ENCODE measurements at regions not wholly inside any gene's neighbourhood (a gene's known extent, or its start where the extent isn't known, plus 50 kb on each side); places are given as distances from the start of the nearest gene placed in this dataset.
"Not testable (repeated sequence)": the region's sequence is repeated elsewhere in the genome, so short reads cannot be mapped to it uniquely, and the experiment has no call there.

GRCh38 chr3:182414586-182414985, 378.7 kb upstream of the ATP11B start:
- DNase-seq, result no peak

- no peak for DNase-seq
Measured at GRCh38 chr3:182420741-182421140, 372.6 kb upstream of the ATP11B start.

- DNase-seq, result no peak
Measured at GRCh38 chr3:182424006-182424405, 369.3 kb upstream of the ATP11B start.

DNA sequence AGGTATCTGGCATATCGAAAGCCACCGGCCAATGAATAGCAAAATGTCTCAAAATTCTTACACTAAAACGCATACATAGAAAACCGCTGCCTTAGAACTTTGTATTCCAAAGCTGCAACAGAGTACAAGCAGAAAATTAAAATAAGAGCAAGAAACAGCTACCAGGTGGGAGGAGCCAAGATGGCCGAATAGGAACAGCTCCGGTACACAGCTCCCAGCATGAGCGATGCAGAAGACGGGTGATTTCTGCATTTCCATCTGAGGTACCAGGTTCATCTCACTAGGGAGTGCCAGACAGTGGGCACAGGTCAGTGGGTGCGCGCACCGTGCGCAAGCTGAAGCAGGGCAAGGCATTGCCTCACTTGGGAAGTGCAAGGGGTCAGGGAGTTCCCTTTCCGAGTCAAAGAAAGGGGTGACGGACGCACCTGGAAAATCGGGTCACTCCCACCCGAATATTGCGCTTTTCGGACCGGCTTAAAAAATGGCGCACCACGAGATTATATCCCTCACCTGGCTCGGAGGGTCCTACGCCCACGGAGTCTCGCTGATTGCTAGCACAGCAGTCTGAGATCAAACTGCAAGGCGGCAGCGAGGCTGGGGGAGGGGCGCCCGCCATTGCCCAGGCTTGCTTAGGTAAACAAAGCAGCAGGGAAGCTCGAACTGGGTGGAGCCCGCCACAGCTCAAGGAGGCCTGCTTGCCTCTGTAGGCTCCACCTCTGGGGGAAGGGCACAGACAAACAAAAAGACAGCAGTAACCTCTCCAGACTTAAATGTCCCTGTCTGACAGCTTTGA, 367.2 kb upstream of the ATP11B start:
- not testable (repeated sequence) for DNase-seq

DNA sequence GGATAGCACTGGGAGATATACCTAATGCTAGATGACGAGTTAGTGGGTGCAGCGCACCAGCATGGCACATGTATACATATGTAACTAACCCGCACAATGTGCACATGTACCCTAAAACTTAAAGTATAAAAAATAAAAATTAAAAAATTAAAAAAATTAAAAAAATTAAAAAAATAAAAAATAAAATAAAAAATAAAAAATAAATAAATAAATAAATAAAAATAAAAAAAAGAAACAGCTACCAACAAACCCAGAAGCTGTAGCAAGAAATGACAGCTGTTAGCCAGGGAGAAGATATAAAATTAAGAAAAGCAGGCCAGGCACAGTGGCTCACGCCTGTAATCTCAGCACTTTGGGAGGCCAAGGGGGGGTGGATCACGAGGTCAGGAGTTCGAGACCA, 361.3 kb upstream of the ATP11B start:
- DNase-seq, result not testable (repeated sequence)

GRCh38 chr3:182435860-182436259, 357.4 kb upstream of the ATP11B start:
- no peak for DNase-seq

- no peak for DNase-seq
Measured at GRCh38 chr3:182436547-182436946, 356.8 kb upstream of the ATP11B start.

- no peak for DNase-seq
Measured at GRCh38 chr3:182438398-182438797, 354.9 kb upstream of the ATP11B start.

- no peak for DNase-seq
Measured at GRCh38 chr3:182440101-182440500, 353.2 kb upstream of the ATP11B start.

GRCh38 chr3:182445576-182445975, 347.7 kb upstream of the ATP11B start:
- DNase-seq, result no peak

DNA sequence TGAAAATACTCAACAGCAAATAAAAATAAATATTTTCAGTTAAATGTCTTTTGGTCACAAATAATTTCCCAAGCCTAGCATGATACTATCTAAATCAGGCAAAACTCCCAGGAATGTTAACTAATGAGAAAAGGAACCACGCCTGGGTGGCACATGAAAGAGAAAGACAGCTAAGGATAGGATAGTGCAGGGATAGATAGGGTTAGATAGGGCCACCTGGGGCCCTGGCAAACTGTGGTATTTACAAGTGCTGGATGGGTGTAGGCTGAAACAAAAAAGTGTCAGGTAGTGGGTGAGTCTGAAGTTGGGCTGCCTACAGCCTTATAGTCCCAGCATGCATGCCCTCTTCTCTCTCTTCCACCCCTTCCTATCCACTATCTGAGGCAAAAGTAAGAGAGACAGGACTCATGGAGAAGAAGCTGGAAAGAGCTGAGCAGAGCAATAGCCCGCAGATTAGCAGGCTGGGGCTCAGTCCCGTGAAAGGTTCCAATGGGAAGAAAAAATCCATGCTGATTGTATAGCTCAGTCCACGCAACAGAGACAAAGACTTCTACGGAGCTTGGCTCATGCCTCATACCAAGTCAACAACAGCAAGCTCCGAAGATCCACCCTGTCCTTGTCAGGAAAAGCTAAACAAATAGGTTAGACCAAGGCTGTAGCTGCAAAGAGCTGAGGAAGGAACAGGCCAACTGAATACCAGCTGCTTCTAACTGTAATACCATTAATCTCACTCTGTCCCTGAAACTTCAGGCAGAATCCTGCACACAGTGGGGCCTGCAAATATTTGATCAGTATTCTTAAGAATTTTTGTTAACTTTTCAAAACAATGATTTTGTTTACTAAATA, 342.1 kb upstream of the ATP11B start:
- DNase-seq, result no peak

- DNase-seq, result no peak
Measured at GRCh38 chr3:182451871-182452270, 341.4 kb upstream of the ATP11B start.

GRCh38 chr3:182455011-182455410, 338.3 kb upstream of the ATP11B start:
- no peak for DNase-seq

DNA sequence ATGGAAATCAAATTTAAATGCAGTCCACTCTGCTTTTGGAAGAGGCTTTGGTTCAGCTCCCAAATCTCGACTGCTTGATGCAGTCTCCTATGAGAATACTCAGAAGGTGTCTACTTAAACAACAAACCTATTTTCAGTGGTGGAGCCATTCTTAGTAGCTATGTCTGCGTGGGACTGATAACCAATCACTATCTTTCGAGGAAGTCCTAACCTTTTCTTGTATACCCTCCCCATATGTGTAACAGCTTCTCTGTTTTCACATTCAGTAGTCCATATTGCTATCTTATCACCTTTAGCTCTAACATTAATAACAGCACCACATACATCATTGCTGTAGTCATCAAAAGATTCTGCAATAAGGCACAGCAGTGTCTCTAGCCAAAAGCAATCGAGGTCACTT, 333.0 kb upstream of the ATP11B start:
- DNase-seq, result no peak

DNA sequence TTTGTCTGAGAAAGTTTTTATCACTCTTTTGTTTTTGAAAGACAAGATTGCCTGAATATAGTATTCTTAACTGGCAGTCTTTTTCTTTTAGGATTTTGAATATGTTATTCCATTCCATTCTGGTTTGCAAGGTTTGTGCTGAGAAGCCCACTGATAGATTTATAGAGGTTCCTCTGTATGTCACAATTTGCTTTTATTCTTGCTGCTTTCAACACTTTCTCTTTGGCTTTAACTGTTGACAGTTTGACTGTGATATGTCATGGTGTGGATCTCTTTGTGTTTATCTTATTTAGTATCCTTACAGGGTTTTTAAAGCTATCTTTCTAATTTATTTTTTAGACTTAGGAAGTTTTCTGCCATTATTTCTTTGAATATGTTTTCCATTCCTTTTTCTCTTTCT, 331.2 kb upstream of the ATP11B start:
- no peak for DNase-seq

DNA sequence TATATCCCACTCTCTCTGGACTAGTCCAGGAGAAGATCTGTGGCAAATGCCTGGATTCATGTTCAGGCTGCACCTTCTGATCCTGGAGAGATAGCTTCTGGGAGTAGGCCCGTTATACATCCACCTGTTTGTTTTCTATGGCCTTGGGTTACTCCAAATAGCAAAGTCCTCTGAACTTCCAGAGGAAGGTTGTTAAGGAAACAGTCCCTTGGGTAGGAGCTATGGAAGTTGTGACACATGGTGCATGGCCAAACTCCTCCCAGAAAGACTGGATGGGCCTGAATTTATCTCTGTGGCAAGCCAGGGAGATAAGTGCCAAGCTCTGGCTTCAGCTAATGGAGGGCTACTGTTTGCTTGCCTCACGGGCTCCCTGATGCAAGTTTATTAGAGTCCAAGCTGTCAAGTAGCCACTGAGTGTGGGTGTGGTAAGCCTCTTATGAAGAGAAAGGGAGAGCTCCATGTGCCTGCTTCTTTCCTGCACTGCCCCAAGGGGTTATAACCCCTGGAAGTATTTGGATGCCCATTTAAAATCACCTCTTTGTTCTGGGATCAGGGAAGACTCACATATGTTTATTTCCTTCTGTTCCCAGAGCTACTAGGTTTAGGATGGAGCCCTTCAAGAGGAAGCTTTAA, 328.7 kb upstream of the ATP11B start:
- DNase-seq, result no peak

DNA sequence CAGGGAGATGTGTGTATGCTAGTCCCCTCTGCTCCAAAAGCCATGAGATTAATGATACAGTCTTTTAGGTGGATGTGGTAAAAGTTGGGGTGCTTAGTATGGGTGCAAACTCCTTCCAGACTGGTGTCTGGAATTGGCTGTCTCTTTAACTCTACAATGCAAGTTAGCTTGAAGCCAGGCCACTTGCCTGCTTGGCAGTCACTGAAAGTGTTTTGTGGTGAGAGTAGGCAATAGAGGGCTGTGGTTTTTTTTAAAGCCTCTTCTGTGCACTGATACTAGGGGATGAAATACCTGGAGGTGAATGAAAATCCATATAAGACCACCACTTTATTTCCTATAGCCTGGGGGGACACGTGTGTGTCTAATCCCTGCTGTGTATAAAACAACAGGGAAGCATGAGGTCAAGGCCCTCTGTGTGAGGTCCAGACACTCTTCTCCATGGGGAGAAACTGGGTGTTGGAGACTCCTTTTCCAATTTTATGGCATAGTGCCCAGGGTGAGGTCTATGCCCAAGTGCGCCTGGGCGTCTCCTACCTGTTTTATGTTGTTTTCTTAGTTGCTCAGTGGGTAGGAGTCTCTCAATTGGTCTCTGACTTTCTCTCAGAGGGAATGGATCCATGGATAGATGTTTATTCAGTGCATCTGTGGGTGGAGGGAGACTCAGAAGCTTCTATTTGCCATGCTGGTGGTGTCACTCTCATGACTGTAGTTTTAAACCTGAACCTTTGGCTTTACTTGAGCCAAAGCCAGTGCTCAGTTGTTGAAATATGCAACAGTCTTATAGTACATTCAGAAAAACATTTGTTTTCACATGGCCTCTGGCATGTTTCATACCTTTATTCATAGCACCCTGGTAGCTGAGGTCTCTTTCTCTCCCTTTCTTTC, 327.8 kb upstream of the ATP11B start:
- DNase-seq, result no peak

- no peak for DNase-seq
Measured at GRCh38 chr3:182469086-182469485, 324.2 kb upstream of the ATP11B start.

- no peak for DNase-seq
Measured at GRCh38 chr3:182470187-182470586, 323.1 kb upstream of the ATP11B start.

DNA sequence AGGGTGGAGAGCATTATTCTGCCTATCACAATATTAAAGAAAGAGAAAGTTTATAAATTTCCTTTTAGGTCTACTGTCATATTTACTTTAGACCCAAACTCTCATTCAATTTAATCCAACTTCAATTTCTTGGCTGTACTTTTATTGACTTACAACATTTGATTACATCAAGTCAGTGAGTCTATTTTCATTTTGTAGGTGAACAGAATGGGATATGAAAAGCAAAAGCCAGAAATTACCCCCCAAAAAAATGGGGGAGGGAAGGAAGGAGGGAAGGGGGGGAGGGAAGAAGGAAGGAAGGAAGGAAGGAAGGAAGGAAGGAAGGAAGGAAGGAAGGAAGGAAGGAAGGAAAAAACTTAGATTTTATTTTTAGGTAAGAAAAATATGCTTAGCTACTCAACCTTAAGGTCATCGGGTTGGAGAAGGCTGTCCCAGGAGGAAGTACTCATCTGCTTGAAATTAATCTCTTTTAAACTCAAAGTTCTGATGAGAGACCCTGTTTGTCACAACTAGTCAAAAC, 320.1 kb upstream of the ATP11B start:
- no peak for DNase-seq

DNA sequence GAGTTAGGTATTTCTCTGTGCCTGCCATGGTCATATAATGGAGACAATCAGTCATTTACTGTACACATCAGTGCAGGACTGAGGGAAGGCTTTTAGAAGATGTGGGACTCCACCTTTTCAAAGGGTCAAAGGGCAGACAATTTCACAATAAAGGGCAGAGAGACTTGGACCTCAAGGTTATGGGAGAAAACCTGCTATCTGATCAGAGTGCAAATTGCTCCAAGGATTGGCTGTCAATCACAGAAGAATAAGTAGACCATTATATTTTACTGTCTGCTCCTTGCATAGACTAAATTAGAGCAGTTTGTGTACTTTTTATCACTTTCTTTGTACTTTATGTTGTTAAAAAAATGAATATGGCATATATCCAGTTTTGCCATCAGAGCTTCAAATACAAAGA, 314.9 kb upstream of the ATP11B start:
- no peak for DNase-seq
